Pancreas (tissue), 10 donors: ENCODE measurements at regions not wholly inside any gene's neighbourhood (a gene's known extent, or its start where the extent isn't known, plus 50 kb on each side); places are given as distances from the start of the nearest gene placed in this dataset.

Experiments used
- ATAC-seq, 4 donors: fragments of 200-7000 bp; cut with Tn5 transposase; one replicate each; pipeline versions ENCODE4 v1.8.0 to v1.9.1; 2020; ENCODE audit warnings: mild to moderate bottlenecking in 4 of 4, moderate library complexity in 4 of 4
- DNase-seq, 6 donors: peaks; one replicate each; pipeline ENCODE4 v3.0.0-alpha.2; 2020
- FAIRE-seq: peaks from 2 replicates; lab custom pipeline; 2012; peaks lifted over from hg19 to GRCh38; lab: Jason Lieb, UNC
- H3K27ac ChIP-seq, 4 donors: fragments of 200-600 bp; sonication (generic); 1 replicate in 3 of 4; 2 replicates in 1 of 4; pipeline versions ENCODE4 v1.5.0 to v1.8.0; 2020
- H3K27me3 ChIP-seq, 4 donors: fragments of 200-600 bp; one replicate each; pipeline ENCODE4 v1.8.0; 2021
- H3K36me3 ChIP-seq, 3 donors: fragments of 200-600 bp; sonication (generic) in 1 of 3; one replicate each; pipeline versions ENCODE4 v1.5.0 to v1.8.0; 2020 to 2021
- H3K4me1 ChIP-seq, 3 donors: fragments of 200-600 bp; one replicate each; pipeline ENCODE4 v1.8.0; 2021
- H3K4me3 ChIP-seq, 4 donors: fragments of 200-600 bp; sonication (generic) in 2 of 4; one replicate each; pipeline versions ENCODE4 v1.5.0 to v1.8.0; 2020 to 2021
- H3K9me3 ChIP-seq, 4 donors: fragments of 200-600 bp; one replicate each; pipeline ENCODE4 v1.8.0; 2021
- CTCF ChIP-seq, 4 donors: fragments of 200-600 bp; sonication (generic) in 3 of 4; IDR thresholded peaks; one replicate each; pipeline versions ENCODE4 v1.5.0 to v1.8.0; 2021; ENCODE audit warnings: antibody characterized with exemption in 4 of 4
- WGBS, 2 donors: extraction: QIAGEN DNeasy Blood & Tissue Kit; methylation state at CpG; one replicate each; pipeline ENCODE4 v1.1.7; 2013; 5-methylcytosine and 5-hydroxymethylcytosine counted together
- intact Hi-C, 3 donors: fragments of 100-400 bp; cut with DNase I; formaldehyde crosslinking; loops; one replicate each; pipeline versions ENCODE4 v1.11.1 to v1.14.2; 2022
- donor health status: healthy with polysubstance abuse.
- donor health status: DM: no; HTN: no; CAD: no; lungs with moderate emphysema.
- donor health status: DM: no; HTN: no; CAD: no.
- donor health status: control.
- donor health status: control.
- donor health status: Bipolar disorder and iron deficiency.
- donor health status: DM: yes; HTN: yes; CAD: no.
- donor health status: DM: no; HTN: no; CAD: no.
- donor health status: DM: no; HTN: no; CAD: no.
- donor health status: DM: yes; HTN: yes; CAD: no.

GRCh38 chr3:76490064-76490463 is 549.8 kb upstream of the ROBO2 start:
- 68 to 85% methylated on average over 3 of the region's 3 CpGs for WGBS, 2 donors
- Histone ChIP-seq H3K27me3 (no peaks in the 10 kb centered on the region), H3K27ac (no peak overlapping the region), H3K9me3 (no peaks in the 10 kb centered on the region), H3K36me3 (no peaks in the 10 kb centered on the region), H3K4me1 (no peaks in the 10 kb centered on the region), H3K4me3 (no peak overlapping the region)
- TF ChIP-seq CTCF (IDR thresholded peaks at IDR 0.05), result no peak
- ATAC-seq, result no peak
- intact Hi-C loops, result no loop called here
- DNase-seq, result no peak
- FAIRE-seq, result no peak

GRCh38 chr3:76495216-76495615 is 544.7 kb upstream of the ROBO2 start:
- WGBS, 2 donors, result 67 to 83% methylated on average over 2 of the region's 2 CpGs

GRCh38 chr3:76497636-76498035 is 542.3 kb upstream of the ROBO2 start:
- Histone ChIP-seq H3K27ac (no peak overlapping the region), H3K27me3 (no peaks in the 10 kb centered on the region), H3K4me3 (no peak overlapping the region), H3K36me3 (no peaks in the 10 kb centered on the region), H3K4me1 (no peaks in the 10 kb centered on the region), H3K9me3 (no peaks in the 10 kb centered on the region)
- 38 to 42% methylated on average over 3 of the region's 3 CpGs for WGBS, 2 donors
- intact Hi-C loops, result no loop called here
- FAIRE-seq, result no peak
- no peak for DNase-seq
- ATAC-seq, result no peak
- no peak for TF ChIP-seq CTCF (IDR thresholded peaks at IDR 0.05)

More at GRCh38 chr3:76495216-76495615, 544.7 kb upstream of the ROBO2 start:
- no peak for TF ChIP-seq CTCF (IDR thresholded peaks at IDR 0.05)
- H3K27ac ChIP-seq, result no peak overlapping the region
- intact Hi-C loops, result no loop called here
- no peak overlapping the region for H3K4me3 ChIP-seq
- no peaks in the 10 kb centered on the region for H3K36me3 ChIP-seq
- no peaks in the 10 kb centered on the region for H3K27me3 ChIP-seq
- no peaks in the 10 kb centered on the region for H3K4me1 ChIP-seq
- DNase-seq (no peak), FAIRE-seq (no peak), ATAC-seq (no peak)
- no peaks in the 10 kb centered on the region for H3K9me3 ChIP-seq

GRCh38 chr3:76500746-76501275 is 539.1 kb upstream of the ROBO2 start:
- DNase-seq, result no peak
- ATAC-seq, result no peak
- WGBS, 2 donors, result 83 to 85% methylated on average over 2 of the region's 2 CpGs
- no peaks in the 10 kb centered on the region for H3K36me3 ChIP-seq
- no peaks in the 10 kb centered on the region for H3K27me3 ChIP-seq
- H3K27ac ChIP-seq, result no peak overlapping the region
- H3K4me3 ChIP-seq, result no peak overlapping the region
- H3K9me3 ChIP-seq, result no peaks in the 10 kb centered on the region
- FAIRE-seq, result no peak
- intact Hi-C loops, result no loop called here
- no peaks in the 10 kb centered on the region for H3K4me1 ChIP-seq
- TF ChIP-seq CTCF (IDR thresholded peaks at IDR 0.05), result no peak

GRCh38 chr3:76501315-76501714 is 538.6 kb upstream of the ROBO2 start:
- no peaks in the 10 kb centered on the region for H3K9me3 ChIP-seq
- 7 to 11% methylated on average over 1 of the region's 1 CpG for WGBS, 2 donors
- no peak for ATAC-seq
- no peak for FAIRE-seq
- intact Hi-C loops, result no loop called here
- H3K4me3 ChIP-seq, result no peak overlapping the region
- H3K27ac ChIP-seq, result no peak overlapping the region
- no peaks in the 10 kb centered on the region for H3K27me3 ChIP-seq
- no peaks in the 10 kb centered on the region for H3K36me3 ChIP-seq
- no peak for DNase-seq
- TF ChIP-seq CTCF (IDR thresholded peaks at IDR 0.05), result no peak
- no peaks in the 10 kb centered on the region for H3K4me1 ChIP-seq
